ENCODE measurements at regions not wholly inside any gene's neighbourhood (a gene's known extent, or its start where the extent isn't known, plus 50 kb on each side); places are given as distances from the start of the nearest gene placed in this dataset.

DNA sequence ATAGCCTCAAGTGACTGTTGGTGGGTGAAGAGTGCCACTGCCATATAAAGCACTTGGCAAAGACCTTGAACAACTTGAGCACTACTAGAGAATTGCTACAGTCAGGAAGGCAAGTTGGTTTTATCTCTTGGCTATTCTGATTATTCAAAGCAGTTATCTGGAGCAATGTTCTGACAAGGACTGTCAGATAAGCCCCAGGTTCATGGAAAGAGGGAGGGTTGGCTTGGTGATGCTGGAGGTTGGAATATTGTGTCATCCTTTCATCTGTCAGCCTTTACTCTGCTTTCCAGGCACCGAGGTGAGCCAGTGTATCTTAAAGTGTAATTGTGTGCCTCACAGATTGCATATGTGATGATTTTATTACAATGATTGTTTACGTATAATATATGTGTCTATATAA is 548.4 kb upstream of the ZNF608 start:
- BruUV-seq (replicated peaks) = no TSS peak

DNA sequence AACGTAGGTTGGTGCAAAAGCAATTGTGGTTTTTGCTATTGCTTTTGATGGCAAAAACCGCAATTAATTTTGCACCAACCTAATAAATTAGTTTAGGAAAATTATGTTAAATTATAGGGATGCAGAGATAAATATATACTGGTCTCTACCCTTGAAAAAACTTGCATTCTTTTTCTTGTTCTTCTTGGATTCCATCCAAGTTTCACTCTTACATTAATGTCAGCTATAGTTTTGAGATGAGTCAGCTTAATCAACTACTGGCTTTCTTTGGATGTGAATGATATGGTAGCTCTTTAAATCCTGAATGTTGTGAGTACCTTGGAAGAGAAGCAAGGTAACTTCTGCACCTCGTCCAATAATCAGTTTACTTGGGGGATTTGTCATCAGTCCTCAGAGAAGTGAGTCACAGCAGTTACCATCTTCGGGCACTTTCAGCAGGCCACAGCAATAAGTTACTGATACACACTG is 549.0 kb upstream of the ZNF608 start:
- no peak overlapping the region for H2AFZ ChIP-seq (ENCODE audit: low read length)
- peak; percentile 34 to 63; a peak in 3 of 4 replicates for TF ChIP-seq MAFK (conservative IDR thresholded peaks at IDR 0.05 in 1 of 2, IDR thresholded peaks at IDR 0.05 in 1 of 2; ENCODE audit: low read length in 2 of 2)
- TF ChIP-seq ZNF354B (CRISPR knock-in tag; IDR thresholded peaks at IDR 0.05) = no peak
- no peak for TF ChIP-seq RXRA (CRISPR knock-in tag; IDR thresholded peaks at IDR 0.05)
- peak; percentile 57; the same call in 1 of the 2 replicates for TF ChIP-seq MAFF (IDR thresholded peaks at IDR 0.05; ENCODE audit: low read depth, low read length)
- TF ChIP-seq TP53 (CRISPR knock-in tag; conservative IDR thresholded peaks at IDR 0.05) = no peak
- TF ChIP-seq, protein P1, sequence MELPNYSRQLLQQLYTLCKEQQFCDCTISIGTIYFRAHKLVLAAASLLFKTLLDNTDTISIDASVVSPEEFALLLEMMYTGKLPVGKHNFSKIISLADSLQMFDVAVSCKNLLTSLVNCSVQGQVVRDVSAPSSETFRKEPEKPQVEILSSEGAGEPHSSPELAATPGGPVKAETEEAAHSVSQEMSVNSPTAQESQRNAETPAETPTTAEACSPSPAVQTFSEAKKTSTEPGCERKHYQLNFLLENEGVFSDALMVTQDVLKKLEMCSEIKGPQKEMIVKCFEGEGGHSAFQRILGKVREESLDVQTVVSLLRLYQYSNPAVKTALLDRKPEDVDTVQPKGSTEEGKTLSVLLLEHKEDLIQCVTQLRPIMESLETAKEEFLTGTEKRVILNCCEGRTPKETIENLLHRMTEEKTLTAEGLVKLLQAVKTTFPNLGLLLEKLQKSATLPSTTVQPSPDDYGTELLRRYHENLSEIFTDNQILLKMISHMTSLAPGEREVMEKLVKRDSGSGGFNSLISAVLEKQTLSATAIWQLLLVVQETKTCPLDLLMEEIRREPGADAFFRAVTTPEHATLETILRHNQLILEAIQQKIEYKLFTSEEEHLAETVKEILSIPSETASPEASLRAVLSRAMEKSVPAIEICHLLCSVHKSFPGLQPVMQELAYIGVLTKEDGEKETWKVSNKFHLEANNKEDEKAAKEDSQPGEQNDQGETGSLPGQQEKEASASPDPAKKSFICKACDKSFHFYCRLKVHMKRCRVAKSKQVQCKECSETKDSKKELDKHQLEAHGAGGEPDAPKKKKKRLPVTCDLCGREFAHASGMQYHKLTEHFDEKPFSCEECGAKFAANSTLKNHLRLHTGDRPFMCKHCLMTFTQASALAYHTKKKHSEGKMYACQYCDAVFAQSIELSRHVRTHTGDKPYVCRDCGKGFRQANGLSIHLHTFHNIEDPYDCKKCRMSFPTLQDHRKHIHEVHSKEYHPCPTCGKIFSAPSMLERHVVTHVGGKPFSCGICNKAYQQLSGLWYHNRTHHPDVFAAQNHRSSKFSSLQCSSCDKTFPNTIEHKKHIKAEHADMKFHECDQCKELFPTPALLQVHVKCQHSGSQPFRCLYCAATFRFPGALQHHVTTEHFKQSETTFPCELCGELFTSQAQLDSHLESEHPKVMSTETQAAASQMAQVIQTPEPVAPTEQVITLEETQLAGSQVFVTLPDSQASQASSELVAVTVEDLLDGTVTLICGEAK (IDR thresholded peaks at IDR 0.05) = peak; percentile 82
- TF ChIP-seq, protein P1 (CRISPR knock-in tag; IDR thresholded peaks at IDR 0.05) = no peak
- TF ChIP-seq ZNF33A (CRISPR knock-in tag; IDR thresholded peaks at IDR 0.05; ENCODE audit: borderline replicate concordance) = no peak

More for the DNA sequence above, 548.4 kb upstream of the ZNF608 start:
- no peak overlapping the region for H3K4me3 ChIP-seq (replicated peaks in 1 of 3; ENCODE audit: insufficient read depth in 1 of 3, low read depth in 2 of 3, low read length in 3 of 3)
- ChIA-PET CTCF (ENCODE audit: low intra/inter-chr PET ratio, low total read pairs) (no interaction called here), POLR2A (no interaction called here)
- H3K36me3 ChIP-seq (replicated peaks in 1 of 2; ENCODE audit: control insufficient read depth in 1 of 2, insufficient read depth in 2 of 2, low read length in 2 of 2) = no peaks in the 10 kb centered on the region
- DNase-seq (ENCODE audit: low spot score) (no peak), FAIRE-seq (no peak), ATAC-seq (no peak)
- TF ChIP-seq, protein P2, sequence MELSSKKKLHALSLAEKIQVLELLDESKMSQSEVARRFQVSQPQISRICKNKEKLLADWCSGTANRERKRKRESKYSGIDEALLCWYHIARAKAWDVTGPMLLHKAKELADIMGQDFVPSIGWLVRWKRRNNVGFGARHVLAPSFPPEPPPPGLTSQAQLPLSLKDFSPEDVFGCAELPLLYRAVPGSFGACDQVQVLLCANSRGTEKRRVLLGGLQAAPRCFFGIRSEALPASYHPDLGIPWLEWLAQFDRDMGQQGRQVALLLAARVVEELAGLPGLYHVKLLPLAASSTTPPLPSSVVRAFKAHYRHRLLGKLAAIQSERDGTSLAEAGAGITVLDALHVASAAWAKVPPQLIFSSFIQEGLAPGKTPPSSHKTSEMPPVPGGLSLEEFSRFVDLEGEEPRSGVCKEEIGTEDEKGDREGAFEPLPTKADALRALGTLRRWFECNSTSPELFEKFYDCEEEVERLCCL (CRISPR knock-in tag; IDR thresholded peaks at IDR 0.05; ENCODE audit: borderline replicate concordance) = no peak
- WGBS (ENCODE audit: low lambda C conversion rate) = 54% methylated on average over 2 of the region's 2 CpGs
- intact Hi-C loops (cut with micrococcal nuclease; ENCODE audit: unreplicated experiment) = no loop called here
- no peak overlapping the region for H3K4me2 ChIP-seq (ENCODE audit: low read depth, low read length)
- in situ Hi-C loops (cut with HindIII; ENCODE audit: extremely low pct_ligation_motif_present, low pct_unique_long_range_greater_than_20kb) = no loop called here
- H2AFZ ChIP-seq (ENCODE audit: low read length) = no peak overlapping the region
- no peaks in the 10 kb centered on the region for H3K79me2 ChIP-seq (ENCODE audit: insufficient read depth, low read length)
- H3K4me1 ChIP-seq (ENCODE audit: insufficient read depth, low read length) = no peaks in the 10 kb centered on the region
- no peak overlapping the region for H3K27ac ChIP-seq (ENCODE audit: extremely low read length, insufficient read depth, low read length)
- H4K20me1 ChIP-seq (ENCODE audit: insufficient read depth, low read length) = no peaks in the 10 kb centered on the region
- H3K9ac ChIP-seq (ENCODE audit: insufficient read depth, low read depth, low read length) = no peak overlapping the region
- H3K27me3 ChIP-seq (ENCODE audit: control insufficient read depth in 1 of 2, insufficient read depth in 2 of 2, low read length in 2 of 2) = no peaks in the 10 kb centered on the region
- H3K9me3 ChIP-seq (ENCODE audit: low read length) = no peaks in the 10 kb centered on the region

More for the DNA sequence above, 549.0 kb upstream of the ZNF608 start:
- FAIRE-seq (no peak), DNase-seq (ENCODE audit: low spot score) (no peak), ATAC-seq (no peak)
- no peaks in the 10 kb centered on the region for H3K4me1 ChIP-seq (ENCODE audit: insufficient read depth, low read length)
- intact Hi-C loops (cut with micrococcal nuclease; ENCODE audit: unreplicated experiment) (no loop called here), in situ Hi-C loops (cut with HindIII; ENCODE audit: extremely low pct_ligation_motif_present, low pct_unique_long_range_greater_than_20kb) (no loop called here)
- ChIA-PET POLR2A (no interaction called here), CTCF (ENCODE audit: low intra/inter-chr PET ratio, low total read pairs) (no interaction called here)
- 2% methylated on average over 4 of the region's 4 CpGs for WGBS (ENCODE audit: low lambda C conversion rate)
- no peaks in the 10 kb centered on the region for H3K27me3 ChIP-seq (ENCODE audit: control insufficient read depth in 1 of 2, insufficient read depth in 2 of 2, low read length in 2 of 2)
- no peak overlapping the region for H3K27ac ChIP-seq (ENCODE audit: extremely low read length, insufficient read depth, low read length)
- no peaks in the 10 kb centered on the region for H4K20me1 ChIP-seq (ENCODE audit: insufficient read depth, low read length)
- no TSS peak for BruUV-seq (replicated peaks)
- H3K79me2 ChIP-seq (ENCODE audit: insufficient read depth, low read length) = no peaks in the 10 kb centered on the region
- no peaks in the 10 kb centered on the region for H3K9me3 ChIP-seq (ENCODE audit: low read length)
- H3K36me3 ChIP-seq (replicated peaks in 1 of 2; ENCODE audit: control insufficient read depth in 1 of 2, insufficient read depth in 2 of 2, low read length in 2 of 2) = no peaks in the 10 kb centered on the region
- no peak overlapping the region for H3K4me2 ChIP-seq (ENCODE audit: low read depth, low read length)
- H3K4me3 ChIP-seq (replicated peaks in 1 of 3; ENCODE audit: insufficient read depth in 1 of 3, low read depth in 2 of 3, low read length in 3 of 3) = no peak overlapping the region
- H3K9ac ChIP-seq (ENCODE audit: insufficient read depth, low read depth, low read length) = no peak overlapping the region

Measured in HepG2 (cell line).